ENCODE measurements at regions not wholly inside any gene's neighbourhood (a gene's known extent, or its start where the extent isn't known, plus 50 kb on each side); places are given as distances from the start of the nearest gene placed in this dataset.

DNA sequence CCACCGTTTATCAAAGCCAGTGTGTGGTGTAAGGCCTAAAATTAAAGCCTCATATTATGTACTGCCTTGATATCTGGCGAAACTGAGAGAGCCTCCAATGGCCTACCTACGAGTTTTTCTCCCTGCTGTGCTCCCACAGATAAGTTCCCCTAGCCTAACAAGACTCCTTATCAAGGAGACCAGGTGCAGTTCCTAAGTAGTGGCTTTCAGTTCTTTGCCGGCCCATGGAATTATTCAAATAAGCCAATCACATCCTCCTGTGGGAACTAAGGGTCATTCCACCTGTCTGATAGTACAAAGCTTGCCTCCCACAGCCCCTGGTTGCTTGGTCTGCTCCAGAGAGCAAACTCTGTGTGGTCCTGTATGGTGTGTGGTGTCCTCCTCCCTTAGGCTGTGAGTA, 99.8 kb upstream of the TEX13C start:
- TF ChIP-seq, protein P1, sequence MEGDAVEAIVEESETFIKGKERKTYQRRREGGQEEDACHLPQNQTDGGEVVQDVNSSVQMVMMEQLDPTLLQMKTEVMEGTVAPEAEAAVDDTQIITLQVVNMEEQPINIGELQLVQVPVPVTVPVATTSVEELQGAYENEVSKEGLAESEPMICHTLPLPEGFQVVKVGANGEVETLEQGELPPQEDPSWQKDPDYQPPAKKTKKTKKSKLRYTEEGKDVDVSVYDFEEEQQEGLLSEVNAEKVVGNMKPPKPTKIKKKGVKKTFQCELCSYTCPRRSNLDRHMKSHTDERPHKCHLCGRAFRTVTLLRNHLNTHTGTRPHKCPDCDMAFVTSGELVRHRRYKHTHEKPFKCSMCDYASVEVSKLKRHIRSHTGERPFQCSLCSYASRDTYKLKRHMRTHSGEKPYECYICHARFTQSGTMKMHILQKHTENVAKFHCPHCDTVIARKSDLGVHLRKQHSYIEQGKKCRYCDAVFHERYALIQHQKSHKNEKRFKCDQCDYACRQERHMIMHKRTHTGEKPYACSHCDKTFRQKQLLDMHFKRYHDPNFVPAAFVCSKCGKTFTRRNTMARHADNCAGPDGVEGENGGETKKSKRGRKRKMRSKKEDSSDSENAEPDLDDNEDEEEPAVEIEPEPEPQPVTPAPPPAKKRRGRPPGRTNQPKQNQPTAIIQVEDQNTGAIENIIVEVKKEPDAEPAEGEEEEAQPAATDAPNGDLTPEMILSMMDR (IDR thresholded peaks at IDR 0.05) = no peak
- no peak for TF ChIP-seq POLR2AphosphoS5 (IDR thresholded peaks at IDR 0.05)
- TF ChIP-seq POLR2A (IDR thresholded peaks at IDR 0.05) = no peak
- TF ChIP-seq EP300 (IDR thresholded peaks at IDR 0.05) = no peak

All from upper lobe of left lung (tissue), 4 donors.